H9 (cell line): ENCODE measurements at regions not wholly inside any gene's neighbourhood (a gene's known extent, or its start where the extent isn't known, plus 50 kb on each side); places are given as distances from the start of the nearest gene placed in this dataset.

Experiments
- DNase-seq: peaks from one replicate; pipeline ENCODE4 v3.0.0-alpha.2; 2017
- H2AFZ ChIP-seq: one replicate; pipeline ENCODE4 v1.6.1; 2013; ENCODE audit warnings: mild to moderate bottlenecking, low read length, control low read depth, moderate library complexity
- H2AK5ac ChIP-seq: 2 replicates; pipeline ENCODE4 v1.6.1; 2013; ENCODE audit warnings: low read length, control low read depth, mixed read lengths; ENCODE audit not compliant: insufficient read length
- H2BK120ac ChIP-seq: one replicate; pipeline ENCODE4 v1.6.1; 2013; ENCODE audit warnings: low read depth, mild to moderate bottlenecking, low read length, control low read depth, inconsistent platforms; ENCODE audit not compliant: poor library complexity, severe bottlenecking
- H2BK12ac ChIP-seq: 2 replicates; pipeline ENCODE4 v1.6.1; 2013; ENCODE audit warnings: low read length, control low read depth, mixed read lengths, low read depth; ENCODE audit not compliant: insufficient read length
- H2BK15ac ChIP-seq: 2 replicates; pipeline ENCODE4 v1.6.1; 2013; ENCODE audit warnings: low read depth, low read length, control low read depth
- H2BK20ac ChIP-seq: one replicate; pipeline ENCODE4 v1.6.1; 2013; ENCODE audit warnings: low read depth, mild to moderate bottlenecking, low read length, control low read depth, inconsistent platforms; ENCODE audit not compliant: poor library complexity, severe bottlenecking
- H2BK5ac ChIP-seq: 2 replicates; pipeline ENCODE4 v1.6.1; 2013; ENCODE audit warnings: low read length, control low read depth, mixed read lengths; ENCODE audit not compliant: insufficient read length
- H3K14ac ChIP-seq: 2 replicates; pipeline ENCODE4 v1.6.1; 2013; ENCODE audit warnings: low read length, control low read depth; ENCODE audit not compliant: insufficient read depth
- H3K18ac ChIP-seq: 2 replicates; pipeline ENCODE4 v1.6.1; 2013; ENCODE audit warnings: low read depth, mild to moderate bottlenecking, mixed read lengths, low read length, control low read depth; ENCODE audit not compliant: insufficient read length
- H3K23ac ChIP-seq: 2 replicates; pipeline ENCODE4 v1.6.1; 2013; ENCODE audit warnings: low read length, control low read depth, mixed read lengths, low read depth; ENCODE audit not compliant: insufficient read length
- H3K23me2 ChIP-seq: 2 replicates; pipeline ENCODE4 v1.6.1; 2013; ENCODE audit warnings: low read depth, mild to moderate bottlenecking, mixed read lengths, low read length, control low read depth; ENCODE audit not compliant: insufficient read length, poor library complexity, severe bottlenecking
- H3K27ac ChIP-seq: 2 replicates; pipeline ENCODE4 v1.5.1; 2013; ENCODE audit warnings: low read length, control low read depth, mixed read lengths, low read depth; ENCODE audit not compliant: insufficient read length
- H3K27me3 ChIP-seq: 2 replicates; pipeline ENCODE4 v1.6.1; 2013; ENCODE audit warnings: low read length, control low read depth, inconsistent platforms; ENCODE audit not compliant: insufficient read depth
- H3K4ac ChIP-seq: 2 replicates; pipeline ENCODE4 v1.6.1; 2013; ENCODE audit warnings: low read depth, mild to moderate bottlenecking, control low read depth, inconsistent platforms, low read length, moderate library complexity
- H3K4me1 ChIP-seq: 2 replicates; pipeline ENCODE4 v1.6.1; 2013; ENCODE audit warnings: low read length, control low read depth, inconsistent platforms; ENCODE audit not compliant: insufficient read depth
- H3K4me2 ChIP-seq: 2 replicates; pipeline ENCODE4 v1.6.1; 2013; ENCODE audit warnings: low read length, control low read depth, mixed read lengths; ENCODE audit not compliant: insufficient read length, insufficient read depth
- H3K56ac ChIP-seq: 2 replicates; pipeline ENCODE4 v1.6.1; 2013; ENCODE audit warnings: low read depth, mild to moderate bottlenecking, mixed read lengths, low read length, control low read depth; ENCODE audit not compliant: insufficient read length
- H3K79me1 ChIP-seq: 2 replicates; pipeline ENCODE4 v1.6.1; 2013; ENCODE audit warnings: low read depth, mild to moderate bottlenecking, moderate library complexity, low read length, control low read depth, inconsistent platforms; ENCODE audit not compliant: insufficient read depth, poor library complexity, severe bottlenecking
- H3K79me2 ChIP-seq: 2 replicates; pipeline ENCODE4 v1.6.1; 2013; ENCODE audit warnings: low read length, control low read depth, inconsistent platforms; ENCODE audit not compliant: insufficient read depth
- H3K9ac ChIP-seq: 2 replicates; pipeline ENCODE4 v1.6.1; 2013; ENCODE audit warnings: low read length, control low read depth, mixed read lengths; ENCODE audit not compliant: insufficient read length; ENCODE audit errors: extremely low read depth
- H3K9me3 ChIP-seq: one replicate; pipeline ENCODE4 v1.6.1; 2013; ENCODE audit warnings: low read depth, low read length, inconsistent platforms; ENCODE audit not compliant: control insufficient read depth
- H3T11ph ChIP-seq: one replicate; pipeline ENCODE4 v1.6.1; 2013; ENCODE audit warnings: mild to moderate bottlenecking, low read length, control low read depth, inconsistent platforms
- H4K20me1 ChIP-seq: one replicate; pipeline ENCODE4 v1.6.1; 2013; ENCODE audit not compliant: control insufficient read depth, insufficient read length, insufficient read depth
- H4K5ac ChIP-seq: 2 replicates; pipeline ENCODE4 v1.6.1; 2013; ENCODE audit warnings: low read depth, mild to moderate bottlenecking, mixed read lengths, low read length, control low read depth; ENCODE audit not compliant: insufficient read length
- H4K8ac ChIP-seq: replicated peaks from 2 replicates; pipeline ENCODE4 v1.6.1; 2013; ENCODE audit warnings: low read length, control low read depth, mixed read lengths, low read depth; ENCODE audit not compliant: insufficient read length
- H4K91ac ChIP-seq: 2 replicates; pipeline ENCODE4 v1.6.1; 2013; ENCODE audit warnings: low read depth, mild to moderate bottlenecking, moderate library complexity, mixed read lengths, low read length, control low read depth; ENCODE audit not compliant: insufficient read length
- H3K27ac Mint-ChIP-seq, 3 experiments: 2 replicates in 2 of 3; 3 replicates in 1 of 3; pipeline ENCODE4 v1.8.0; 2020 to 2021; ENCODE audit warnings: mixed read lengths in 3 of 3, mild to moderate bottlenecking in 1 of 3, moderate library complexity in 1 of 3
- H3K27me3 Mint-ChIP-seq: 2 replicates; pipeline ENCODE4 v1.8.0; 2021; ENCODE audit warnings: low read depth, mild to moderate bottlenecking, moderate library complexity, mixed read lengths
- H3K36me3 Mint-ChIP-seq, 3 experiments: 2 replicates in 2 of 3; 3 replicates in 1 of 3; pipeline ENCODE4 v1.8.0; 2020 to 2021; ENCODE audit warnings: low read depth in 3 of 3, mixed read lengths in 3 of 3; ENCODE audit not compliant: insufficient read depth in 1 of 3
- H3K4me1 Mint-ChIP-seq, 2 experiments: 2 replicates each; pipeline ENCODE4 v1.8.0; 2020; ENCODE audit warnings: mixed read lengths in 2 of 2
- H3K4me3 Mint-ChIP-seq, 2 experiments: 2 replicates in 1 of 2; 3 replicates in 1 of 2; pipeline ENCODE4 v1.8.0; 2020 to 2021; ENCODE audit warnings: mild to moderate bottlenecking in 2 of 2, mixed read lengths in 2 of 2, moderate library complexity in 1 of 2
- H3K9me3 Mint-ChIP-seq, 2 experiments: 2 replicates in 1 of 2; 3 replicates in 1 of 2; pipeline ENCODE4 v1.8.0; 2020; ENCODE audit warnings: mild to moderate bottlenecking in 2 of 2, mixed read lengths in 2 of 2, moderate library complexity in 1 of 2
- CTCF ChIP-seq: fragments of 200-600 bp; sonication (generic); conservative IDR thresholded peaks from 3 replicates; pipeline ENCODE4 v1.8.0; 2021; ENCODE audit warnings: antibody characterized with exemption, mild to moderate bottlenecking
- WGBS: extraction: QIAGEN DNeasy Blood & Tissue Kit; methylation state at CpG from one replicate; pipeline ENCODE4 v1.1.7; 2013; ENCODE audit warnings: missing lambda C conversion rate, low lambda C conversion rate, mixed read lengths; ENCODE audit not compliant: insufficient read length; ENCODE audit errors: extremely low coverage; 5-methylcytosine and 5-hydroxymethylcytosine counted together

GRCh38 chr14:46054526-46054925, 597.1 kb downstream of the RPL10L start:
- H3K9ac ChIP-seq, result no peak overlapping the region
- DNase-seq, result no peak
- H4K91ac ChIP-seq, result no peak overlapping the region
- H2AK5ac ChIP-seq, result no peak overlapping the region
- no peak overlapping the region for H2BK12ac ChIP-seq
- no peak overlapping the region for H3K56ac ChIP-seq
- H3K23me2 ChIP-seq, result no peaks in the 10 kb centered on the region
- no peaks in the 10 kb centered on the region for H3K27me3 ChIP-seq
- no peak overlapping the region for H2BK15ac ChIP-seq
- no peaks in the 10 kb centered on the region for H3K79me1 ChIP-seq
- H3K4ac ChIP-seq, result no peak overlapping the region
- H2AFZ ChIP-seq, result no peak overlapping the region
- WGBS, result no CpG with 5 or more reads among the region's 2 CpGs
- no peak overlapping the region for H3K4me2 ChIP-seq
- H3K27ac Mint-ChIP-seq, result no peak overlapping the region
- no peak overlapping the region for H3K14ac ChIP-seq
- no peak overlapping the region for H3K4me3 Mint-ChIP-seq
- no peaks in the 10 kb centered on the region for H3K9me3 Mint-ChIP-seq
- no peak overlapping the region for H3T11ph ChIP-seq
- no peak overlapping the region for H2BK5ac ChIP-seq
- no peak overlapping the region for H3K27ac ChIP-seq
- H2BK120ac ChIP-seq, result no peak overlapping the region
- no peak overlapping the region for H4K8ac ChIP-seq
- no peaks in the 10 kb centered on the region for H3K4me1 ChIP-seq
- TF ChIP-seq CTCF, result no peak
- no peak overlapping the region for H3K23ac ChIP-seq
- H3K9me3 ChIP-seq, result no peaks in the 10 kb centered on the region
- no peaks in the 10 kb centered on the region for H3K27me3 Mint-ChIP-seq
- no peak overlapping the region for H3K18ac ChIP-seq
- 0 out of 4 replicates have a peak, but pooled peaks cover 0 to 4% of the 10 kb centered on the region in 2 experiments for H3K4me1 Mint-ChIP-seq
- H2BK20ac ChIP-seq, result no peak overlapping the region
- no peaks in the 10 kb centered on the region for H3K79me2 ChIP-seq
- H4K5ac ChIP-seq, result no peak overlapping the region
- H3K36me3 Mint-ChIP-seq, result no peaks in the 10 kb centered on the region
- no peaks in the 10 kb centered on the region for H4K20me1 ChIP-seq
